Dedifferentiated amniotic fluid mesenchymal stem cell (primary cell): ENCODE measurements at regions not wholly inside any gene's neighbourhood (a gene's known extent, or its start where the extent isn't known, plus 50 kb on each side); places are given as distances from the start of the nearest gene placed in this dataset.

Experiments
- DNase-seq: peaks from one replicate; pipeline ENCODE4 v3.0.0-alpha.2; 2016; ENCODE audit errors: extremely low spot score

GRCh38 chr10:53749439-53749838 is 976.9 kb upstream of the MBL2 start:
- no peak for DNase-seq

- DNase-seq = no peak
Observed at GRCh38 chr10:53748319-53748718, 975.7 kb upstream of the MBL2 start.

- no peak for DNase-seq
Observed at GRCh38 chr10:53744746-53745145, 972.2 kb upstream of the MBL2 start.

GRCh38 chr10:53744176-53744575 is 971.6 kb upstream of the MBL2 start:
- no peak for DNase-seq

GRCh38 chr10:53737132-53737531 is 964.5 kb upstream of the MBL2 start:
- no peak for DNase-seq

GRCh38 chr10:53726921-53727320 is 954.3 kb upstream of the MBL2 start:
- DNase-seq = peak; percentile 1

- DNase-seq = no peak
Observed at GRCh38 chr10:53724581-53724980, 952.0 kb upstream of the MBL2 start.

GRCh38 chr10:53719658-53720057 is 947.1 kb upstream of the MBL2 start:
- no peak for DNase-seq

- no peak for DNase-seq
Observed at GRCh38 chr10:53716156-53716555, 943.6 kb upstream of the MBL2 start.

GRCh38 chr10:53713431-53713830 is 940.8 kb upstream of the MBL2 start:
- no peak for DNase-seq

GRCh38 chr10:53702489-53702888 is 929.9 kb upstream of the MBL2 start:
- no peak for DNase-seq

- DNase-seq = no peak
Observed at GRCh38 chr10:53701213-53701612, 928.6 kb upstream of the MBL2 start.

GRCh38 chr10:53700278-53700677 is 927.7 kb upstream of the MBL2 start:
- DNase-seq = no peak

- no peak for DNase-seq
Observed at GRCh38 chr10:53699684-53700083, 927.1 kb upstream of the MBL2 start.

- no peak for DNase-seq
Observed at GRCh38 chr10:53699231-53699630, 926.6 kb upstream of the MBL2 start.

GRCh38 chr10:53697038-53697437 is 924.5 kb upstream of the MBL2 start:
- no peak for DNase-seq

- DNase-seq = no peak
Observed at GRCh38 chr10:53690524-53691240, 918.1 kb upstream of the MBL2 start.

- DNase-seq = no peak
Observed at GRCh38 chr10:53687800-53688199, 915.2 kb upstream of the MBL2 start.

GRCh38 chr10:53682885-53683284 is 910.3 kb upstream of the MBL2 start:
- no peak for DNase-seq

GRCh38 chr10:53682458-53682857 is 909.9 kb upstream of the MBL2 start:
- no peak for DNase-seq

GRCh38 chr10:53679666-53680065 is 907.1 kb upstream of the MBL2 start:
- DNase-seq = no peak

- no peak for DNase-seq
Observed at GRCh38 chr10:53675177-53675576, 902.6 kb upstream of the MBL2 start.

GRCh38 chr10:53667063-53667462 is 894.5 kb upstream of the MBL2 start:
- no peak for DNase-seq
